IMR-90 (cell line): ENCODE measurements at regions not wholly inside any gene's neighbourhood (a gene's known extent, or its start where the extent isn't known, plus 50 kb on each side); places are given as distances from the start of the nearest gene placed in this dataset.

Source experiments
- ATAC-seq: fragments of 200-7000 bp; cut with Tn5 transposase; 2 replicates; pipeline ENCODE4 v1.9.1; 2020; ENCODE audit warnings: low read depth, mild to moderate bottlenecking, moderate library complexity
- BruUV-seq: library from RNA; stranded (reverse); fragments of 400-500 nt; replicated peaks from 2 replicates; lab custom pipeline; 2021; lab: Mats Ljungman, UMichigan
- CTCF ChIA-PET: fragments of 300-600 bp; formaldehyde crosslinking; extraction: SDS; loops from one replicate; lab custom pipeline; 2021; ENCODE audit warnings: antibody characterized with exemption; lab: Yijun Ruan, JAX
- POLR2A ChIA-PET: fragments of 300-600 bp; sonication (Branson Sonifier 250); formaldehyde crosslinking; loops from one replicate; lab custom pipeline; 2022; ENCODE audit warnings: antibody characterized with exemption; ENCODE audit not compliant: unreplicated experiment; lab: Charles Lee
- DNase-seq: peaks from one replicate; pipeline ENCODE4 v3.0.0; 2013
- H2AFZ ChIP-seq: replicated peaks from 2 replicates; pipeline ENCODE3; 2013; ENCODE audit warnings: low read length, mild to moderate bottlenecking; ENCODE audit not compliant: poor library complexity
- H2AK5ac ChIP-seq: 2 replicates; pipeline ENCODE4 v1.6.1; 2013; ENCODE audit warnings: low read depth, low read length, inconsistent platforms
- H2AK9ac ChIP-seq: replicated peaks from 2 replicates; pipeline ENCODE3; 2013; ENCODE audit warnings: mild to moderate bottlenecking, low read depth, low read length, moderate library complexity; ENCODE audit not compliant: poor library complexity
- H2BK120ac ChIP-seq: 2 replicates; pipeline ENCODE4 v1.6.1; 2013; ENCODE audit warnings: low read depth, low read length, inconsistent platforms
- H2BK15ac ChIP-seq: 3 replicates; pipeline ENCODE4 v1.6.1; 2013; ENCODE audit warnings: low read depth, low read length, inconsistent platforms
- H2BK20ac ChIP-seq: 2 replicates; pipeline ENCODE4 v1.6.1; 2013; ENCODE audit warnings: low read depth, mild to moderate bottlenecking, inconsistent platforms, low read length, moderate library complexity
- H2BK5ac ChIP-seq: 2 replicates; pipeline ENCODE4 v1.6.1; 2013; ENCODE audit warnings: mild to moderate bottlenecking, low read depth, low read length, inconsistent platforms; ENCODE audit not compliant: poor library complexity, severe bottlenecking
- H3K14ac ChIP-seq: replicated peaks from 2 replicates; pipeline ENCODE4 v1.6.1; 2013; ENCODE audit warnings: low read depth, low read length, inconsistent platforms
- H3K18ac ChIP-seq: 2 replicates; pipeline ENCODE4 v1.6.1; 2013; ENCODE audit warnings: low read depth, low read length, control low read depth
- H3K23ac ChIP-seq: 2 replicates; pipeline ENCODE4 v1.6.1; 2013; ENCODE audit warnings: low read depth, low read length, inconsistent platforms
- H3K27ac ChIP-seq: 2 replicates; pipeline ENCODE4 v1.5.1; 2013; ENCODE audit warnings: mild to moderate bottlenecking, control low read depth, low read length; ENCODE audit not compliant: insufficient read depth
- H3K27me3 ChIP-seq: 2 replicates; pipeline ENCODE4 v1.6.1; 2013; ENCODE audit warnings: low read length; ENCODE audit not compliant: control insufficient read depth, insufficient read depth
- H3K36me3 ChIP-seq: 2 replicates; pipeline ENCODE4 v1.6.1; 2013; ENCODE audit warnings: low read length, mixed read lengths; ENCODE audit not compliant: control insufficient read depth, insufficient read depth
- H3K4ac ChIP-seq: 2 replicates; pipeline ENCODE4 v1.6.1; 2013; ENCODE audit warnings: low read depth, low read length, inconsistent platforms
- H3K4me1 ChIP-seq: 2 replicates; pipeline ENCODE4 v1.6.1; 2013; ENCODE audit warnings: low read length, mixed read lengths; ENCODE audit not compliant: control insufficient read depth, insufficient read depth
- H3K4me2 ChIP-seq: 2 replicates; pipeline ENCODE4 v1.6.1; 2013; ENCODE audit warnings: low read depth, mild to moderate bottlenecking, control low read depth, low read length, moderate library complexity
- H3K4me3 ChIP-seq: 2 replicates; pipeline ENCODE4 v1.5.1; 2013; ENCODE audit warnings: low read depth, mild to moderate bottlenecking, control low read depth, low read length, moderate library complexity; ENCODE audit not compliant: insufficient read depth
- H3K56ac ChIP-seq: 2 replicates; pipeline ENCODE4 v1.6.1; 2013; ENCODE audit warnings: low read length, inconsistent platforms; ENCODE audit not compliant: insufficient read depth; ENCODE audit errors: extremely low read depth
- H3K79me1 ChIP-seq, 2 experiments: 2 replicates each; pipeline ENCODE4 v1.6.1; 2013; ENCODE audit warnings: low read length in 2 of 2, inconsistent platforms in 1 of 2, low read depth in 1 of 2
- H3K9ac ChIP-seq: 2 replicates; pipeline ENCODE4 v1.6.1; 2013; ENCODE audit warnings: low read depth, low read length, control low read depth
- H3K9me1 ChIP-seq: 2 replicates; pipeline ENCODE4 v1.6.1; 2013; ENCODE audit warnings: low read length, inconsistent platforms; ENCODE audit not compliant: insufficient read depth
- H3K9me3 ChIP-seq: 2 replicates; pipeline ENCODE4 v1.6.1; 2013; ENCODE audit warnings: low read length; ENCODE audit not compliant: control insufficient read depth, insufficient read depth
- H4K20me1 ChIP-seq: 2 replicates; pipeline ENCODE4 v1.6.1; 2013; ENCODE audit warnings: low read length, inconsistent platforms; ENCODE audit not compliant: insufficient read depth
- H4K5ac ChIP-seq: 2 replicates; pipeline ENCODE4 v1.6.1; 2013; ENCODE audit warnings: mild to moderate bottlenecking, low read depth, low read length, control low read depth
- H4K8ac ChIP-seq, 2 experiments: 2 replicates each; pipeline ENCODE4 v1.6.1; 2013; ENCODE audit warnings: low read depth in 2 of 2, low read length in 2 of 2, control low read depth in 1 of 2, inconsistent platforms in 1 of 2
- H4K91ac ChIP-seq: 2 replicates; pipeline ENCODE4 v1.6.1; 2013; ENCODE audit warnings: low read depth, low read length, inconsistent platforms; ENCODE audit not compliant: insufficient read depth
- BHLHE40 ChIP-seq: fragments of 150-350 bp; IDR thresholded peaks from 2 replicates; pipeline ENCODE4 v1.6.1; 2016; ENCODE audit warnings: mild to moderate bottlenecking, low read depth, low read length
- CEBPB ChIP-seq: IDR thresholded peaks from 2 replicates; pipeline ENCODE4 v1.6.1; 2012; ENCODE audit warnings: low read depth, low read length, improper control_type of control experiment
- MXI1 ChIP-seq: IDR thresholded peaks from 2 replicates; pipeline ENCODE4 v1.6.1; 2012; ENCODE audit warnings: low read depth, mild to moderate bottlenecking, low read length, moderate library complexity, borderline replicate concordance
- NFE2L2 ChIP-seq: fragments of 150-350 bp; IDR thresholded peaks from 2 replicates; pipeline ENCODE4 v1.6.1; 2016; ENCODE audit warnings: low read depth, mild to moderate bottlenecking, low read length
- RAD21 ChIP-seq: IDR thresholded peaks from 2 replicates; pipeline ENCODE4 v1.6.1; 2012; ENCODE audit warnings: low read length, improper control_type of control experiment
- RCOR1 ChIP-seq: IDR thresholded peaks from 2 replicates; pipeline ENCODE4 v1.6.1; 2012; ENCODE audit warnings: mild to moderate bottlenecking, low read length, improper control_type of control experiment; ENCODE audit not compliant: insufficient replicate concordance
- RFX5 ChIP-seq: IDR thresholded peaks from 2 replicates; pipeline ENCODE4 v1.8.0; 2012; ENCODE audit warnings: low read depth, mild to moderate bottlenecking, low read length, moderate library complexity
- SMC3 ChIP-seq: fragments of 150-350 bp; IDR thresholded peaks from 2 replicates; pipeline ENCODE4 v1.6.1; 2016; ENCODE audit warnings: low read depth, mild to moderate bottlenecking, antibody characterized with exemption, low read length, moderate library complexity
- WGBS, 2 experiments: methylation state at CpG; one replicate each; pipeline versions ENCODE4 v1.1.5 to v1.1.7; 2013; ENCODE audit warnings: missing lambda C conversion rate in 2 of 2; ENCODE audit not compliant: insufficient read length in 1 of 2; ENCODE audit errors: extremely low coverage in 2 of 2; 5-methylcytosine and 5-hydroxymethylcytosine counted together
- dilution Hi-C: fragments of 300-500 bp; cut with HindIII; formaldehyde crosslinking; loops from one replicate; pipeline ENCODE4 v1.14.3; 2018; ENCODE audit warnings: low sequenced_read_pairs; ENCODE audit not compliant: unreplicated experiment
- in situ Hi-C: fragments of 300-500 bp; cut with MboI; formaldehyde crosslinking; loops from 3 replicates; pipeline ENCODE4 v1.14.3; 2019; ENCODE audit warnings: low sequenced_read_pairs, inconsistent platforms, mixed read lengths
- intact Hi-C: fragments of 100-400 bp; cut with micrococcal nuclease; formaldehyde crosslinking; loops from 2 replicates; pipeline ENCODE4 v1.10.0; 2022
- TF ChIP-seq, protein P1 (sequence below): fragments of 150-350 bp; IDR thresholded peaks from 2 replicates; pipeline ENCODE4 v1.6.1; 2017; ENCODE audit warnings: mild to moderate bottlenecking, antibody characterized with exemption, low read length, low read depth
- TF ChIP-seq, protein P2 (sequence below): fragments of 150-350 bp; IDR thresholded peaks from 2 replicates; pipeline ENCODE4 v1.6.1; 2016; ENCODE audit warnings: low read depth, mild to moderate bottlenecking, low read length, moderate library complexity, borderline replicate concordance
- TF ChIP-seq, protein P3 (sequence below): conservative IDR thresholded peaks from 2 replicates; pipeline ENCODE4 v1.5.1; 2012; ENCODE audit warnings: mild to moderate bottlenecking, low read depth, low read length, improper control_type of control experiment

- TF ChIP-seq BHLHE40 (no peak), CEBPB (no peak), RAD21 (no peak), RFX5 (no peak), NFE2L2 (no peak), RCOR1 (no peak), SMC3 (no peak), MXI1 (no peak)
- TF ChIP-seq, protein P1, sequence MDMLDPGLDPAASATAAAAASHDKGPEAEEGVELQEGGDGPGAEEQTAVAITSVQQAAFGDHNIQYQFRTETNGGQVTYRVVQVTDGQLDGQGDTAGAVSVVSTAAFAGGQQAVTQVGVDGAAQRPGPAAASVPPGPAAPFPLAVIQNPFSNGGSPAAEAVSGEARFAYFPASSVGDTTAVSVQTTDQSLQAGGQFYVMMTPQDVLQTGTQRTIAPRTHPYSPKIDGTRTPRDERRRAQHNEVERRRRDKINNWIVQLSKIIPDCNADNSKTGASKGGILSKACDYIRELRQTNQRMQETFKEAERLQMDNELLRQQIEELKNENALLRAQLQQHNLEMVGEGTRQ = no peak
- TF ChIP-seq, protein P2, sequence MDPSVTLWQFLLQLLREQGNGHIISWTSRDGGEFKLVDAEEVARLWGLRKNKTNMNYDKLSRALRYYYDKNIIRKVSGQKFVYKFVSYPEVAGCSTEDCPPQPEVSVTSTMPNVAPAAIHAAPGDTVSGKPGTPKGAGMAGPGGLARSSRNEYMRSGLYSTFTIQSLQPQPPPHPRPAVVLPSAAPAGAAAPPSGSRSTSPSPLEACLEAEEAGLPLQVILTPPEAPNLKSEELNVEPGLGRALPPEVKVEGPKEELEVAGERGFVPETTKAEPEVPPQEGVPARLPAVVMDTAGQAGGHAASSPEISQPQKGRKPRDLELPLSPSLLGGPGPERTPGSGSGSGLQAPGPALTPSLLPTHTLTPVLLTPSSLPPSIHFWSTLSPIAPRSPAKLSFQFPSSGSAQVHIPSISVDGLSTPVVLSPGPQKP = no peak
- TF ChIP-seq, protein P3, sequence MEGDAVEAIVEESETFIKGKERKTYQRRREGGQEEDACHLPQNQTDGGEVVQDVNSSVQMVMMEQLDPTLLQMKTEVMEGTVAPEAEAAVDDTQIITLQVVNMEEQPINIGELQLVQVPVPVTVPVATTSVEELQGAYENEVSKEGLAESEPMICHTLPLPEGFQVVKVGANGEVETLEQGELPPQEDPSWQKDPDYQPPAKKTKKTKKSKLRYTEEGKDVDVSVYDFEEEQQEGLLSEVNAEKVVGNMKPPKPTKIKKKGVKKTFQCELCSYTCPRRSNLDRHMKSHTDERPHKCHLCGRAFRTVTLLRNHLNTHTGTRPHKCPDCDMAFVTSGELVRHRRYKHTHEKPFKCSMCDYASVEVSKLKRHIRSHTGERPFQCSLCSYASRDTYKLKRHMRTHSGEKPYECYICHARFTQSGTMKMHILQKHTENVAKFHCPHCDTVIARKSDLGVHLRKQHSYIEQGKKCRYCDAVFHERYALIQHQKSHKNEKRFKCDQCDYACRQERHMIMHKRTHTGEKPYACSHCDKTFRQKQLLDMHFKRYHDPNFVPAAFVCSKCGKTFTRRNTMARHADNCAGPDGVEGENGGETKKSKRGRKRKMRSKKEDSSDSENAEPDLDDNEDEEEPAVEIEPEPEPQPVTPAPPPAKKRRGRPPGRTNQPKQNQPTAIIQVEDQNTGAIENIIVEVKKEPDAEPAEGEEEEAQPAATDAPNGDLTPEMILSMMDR = no peak
- no peak overlapping the region for H2BK20ac ChIP-seq
- no peak overlapping the region for H2AK9ac ChIP-seq
- no peak overlapping the region for H2BK15ac ChIP-seq
- dilution Hi-C loops (no loop called here), intact Hi-C loops (no loop called here), in situ Hi-C loops (no loop called here)
- CTCF ChIA-PET = no interaction called here
- no peak overlapping the region for H4K8ac ChIP-seq
- H3K9ac ChIP-seq = no peak overlapping the region
- H3K27ac ChIP-seq = no peak overlapping the region
- no peak overlapping the region for H3K4me3 ChIP-seq
- H2BK5ac ChIP-seq = no peak overlapping the region
- ATAC-seq = no peak
- no peak overlapping the region for H2AK5ac ChIP-seq
- POLR2A ChIA-PET = no interaction called here
- H3K27me3 ChIP-seq = no peaks in the 10 kb centered on the region
- H3K4me1 ChIP-seq = no peaks in the 10 kb centered on the region
- H3K79me1 ChIP-seq = no peaks in the 10 kb centered on the region
- no peak for DNase-seq
- no peaks in the 10 kb centered on the region for H3K36me3 ChIP-seq
- no peak overlapping the region for H3K4me2 ChIP-seq
- H2AFZ ChIP-seq = no peak overlapping the region
- H4K5ac ChIP-seq = no peak overlapping the region
- no peak overlapping the region for H4K91ac ChIP-seq
- no peak overlapping the region for H3K14ac ChIP-seq
- no peak overlapping the region for H3K4ac ChIP-seq
- H3K9me1 ChIP-seq = no peaks in the 10 kb centered on the region
- H2BK120ac ChIP-seq = no peak overlapping the region
- no peak overlapping the region for H3K56ac ChIP-seq
- H4K20me1 ChIP-seq = no peaks in the 10 kb centered on the region
- BruUV-seq = no TSS peak
- no CpG with 5 or more reads among the region's 2 CpGs for WGBS, 2 experiments
- H3K9me3 ChIP-seq = peaks cover 10% of the 10 kb centered on the region; the same call in 1 of the 2 replicates
- H3K23ac ChIP-seq = no peak overlapping the region
- H3K18ac ChIP-seq = no peak overlapping the region
Measured at GRCh38 chr1:70778056-70778762, 269.4 kb downstream of the PTGER3 start.
